Activated naive CD8-positive, alpha-beta T cell treated with anti-CD3 and anti-CD28 coated beads, Interleukin-2, amount 10 ng/mL, durations not matched to agents 7 days and 5 days (primary cell): ENCODE measurements at regions not wholly inside any gene's neighbourhood (a gene's known extent, or its start where the extent isn't known, plus 50 kb on each side); places are given as distances from the start of the nearest gene placed in this dataset.

Source experiments
- ATAC-seq: fragments of 150-1000 bp; cut with Tn5 transposase; one replicate; pipeline ENCODE4 v1.10.0; 2021; ENCODE audit warnings: low read depth, moderate library complexity
- POLR2A ChIA-PET: fragments of 350-600 bp; sonication (Branson Sonifier 250); formaldehyde crosslinking; loops from one replicate; lab custom pipeline; 2021; ENCODE audit warnings: antibody characterized with exemption; lab: Charles Lee
- DNase-seq: peaks from one replicate; pipeline ENCODE4 v3.0.0; 2021
- H3K27ac Mint-ChIP-seq: one replicate; pipeline ENCODE4 v1.8.0; 2022; ENCODE audit warnings: mild to moderate bottlenecking, mixed read lengths
- H3K27me3 Mint-ChIP-seq: one replicate; pipeline ENCODE4 v1.8.0; 2022; ENCODE audit warnings: mild to moderate bottlenecking, moderate library complexity, mixed read lengths
- H3K36me3 Mint-ChIP-seq: one replicate; pipeline ENCODE4 v1.8.0; 2021; ENCODE audit warnings: mild to moderate bottlenecking, mixed read lengths
- H3K4me1 Mint-ChIP-seq: one replicate; pipeline ENCODE4 v1.8.0; 2021; ENCODE audit warnings: mixed read lengths
- H3K4me3 Mint-ChIP-seq: one replicate; pipeline ENCODE4 v1.8.0; 2022; ENCODE audit warnings: mild to moderate bottlenecking, moderate library complexity, mixed read lengths
- H3K9me3 Mint-ChIP-seq: one replicate; pipeline ENCODE4 v1.8.0; 2021; ENCODE audit warnings: mixed read lengths

- Mint-ChIP-seq H3K27ac (no peak overlapping the region), H3K36me3 (no peaks in the 10 kb centered on the region), H3K27me3 (no peaks in the 10 kb centered on the region), H3K4me1 (no peaks in the 10 kb centered on the region), H3K4me3 (no peak overlapping the region), H3K9me3 (no peaks in the 10 kb centered on the region)
- DNase-seq (no peak), ATAC-seq (no peak)
- POLR2A ChIA-PET, result no interaction called here
Observed at GRCh38 chr9:27853529-27853928, 280.2 kb upstream of the C9orf72 start.

DNA sequence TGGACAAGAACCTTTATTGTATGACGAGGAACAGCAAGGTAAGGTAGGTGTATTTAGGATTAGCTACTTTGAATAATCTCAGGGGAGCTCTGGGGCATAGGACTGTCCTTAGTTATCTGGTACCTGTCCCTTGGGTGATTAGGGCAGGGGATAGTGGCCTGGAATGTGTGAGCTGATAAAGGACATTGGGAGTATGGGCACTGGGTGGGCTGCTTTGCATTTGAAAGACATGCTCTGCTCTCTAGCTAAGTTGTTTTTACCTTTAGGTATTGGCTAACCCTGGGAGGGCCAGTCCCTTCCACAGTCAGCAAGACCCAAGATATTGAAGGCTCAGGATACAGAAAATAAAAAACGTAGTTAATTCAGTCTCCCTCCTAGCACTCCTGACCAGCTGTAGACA lies 282.8 kb upstream of the C9orf72 start:
- DNase-seq (no peak), ATAC-seq (no peak)
- Mint-ChIP-seq H3K27me3 (no peaks in the 10 kb centered on the region), H3K4me3 (no peak overlapping the region), H3K36me3 (no peaks in the 10 kb centered on the region), H3K4me1 (no peaks in the 10 kb centered on the region), H3K27ac (no peak overlapping the region), H3K9me3 (no peaks in the 10 kb centered on the region)
- POLR2A ChIA-PET, result no interaction called here

GRCh38 chr9:27856748-27857147 lies 283.5 kb upstream of the C9orf72 start:
- H3K27ac Mint-ChIP-seq, result no peak overlapping the region
- H3K27me3 Mint-ChIP-seq, result no peaks in the 10 kb centered on the region
- ATAC-seq (no peak), DNase-seq (no peak)
- no peaks in the 10 kb centered on the region for H3K4me1 Mint-ChIP-seq
- H3K9me3 Mint-ChIP-seq, result no peaks in the 10 kb centered on the region
- H3K36me3 Mint-ChIP-seq, result no peaks in the 10 kb centered on the region
- POLR2A ChIA-PET, result no interaction called here
- H3K4me3 Mint-ChIP-seq, result no peak overlapping the region

GRCh38 chr9:27861887-27862286 lies 288.6 kb upstream of the C9orf72 start:
- H3K27ac Mint-ChIP-seq, result no peak overlapping the region
- H3K9me3 Mint-ChIP-seq, result no peaks in the 10 kb centered on the region
- POLR2A ChIA-PET, result no interaction called here
- DNase-seq, result no peak
- H3K36me3 Mint-ChIP-seq, result no peaks in the 10 kb centered on the region
- no peak for ATAC-seq
- no peaks in the 10 kb centered on the region for H3K4me1 Mint-ChIP-seq
- peaks cover 3% of the 10 kb centered on the region for H3K27me3 Mint-ChIP-seq
- no peak overlapping the region for H3K4me3 Mint-ChIP-seq

- Mint-ChIP-seq H3K9me3 (no peaks in the 10 kb centered on the region), H3K27ac (no peak overlapping the region), H3K36me3 (no peaks in the 10 kb centered on the region), H3K4me3 (no peak overlapping the region), H3K4me1 (no peaks in the 10 kb centered on the region), H3K27me3 (peaks cover 3% of the 10 kb centered on the region)
- DNase-seq, result no peak
- no peak for ATAC-seq
- POLR2A ChIA-PET, result no interaction called here
Observed at GRCh38 chr9:27864644-27865438, 291.6 kb upstream of the C9orf72 start.

DNA sequence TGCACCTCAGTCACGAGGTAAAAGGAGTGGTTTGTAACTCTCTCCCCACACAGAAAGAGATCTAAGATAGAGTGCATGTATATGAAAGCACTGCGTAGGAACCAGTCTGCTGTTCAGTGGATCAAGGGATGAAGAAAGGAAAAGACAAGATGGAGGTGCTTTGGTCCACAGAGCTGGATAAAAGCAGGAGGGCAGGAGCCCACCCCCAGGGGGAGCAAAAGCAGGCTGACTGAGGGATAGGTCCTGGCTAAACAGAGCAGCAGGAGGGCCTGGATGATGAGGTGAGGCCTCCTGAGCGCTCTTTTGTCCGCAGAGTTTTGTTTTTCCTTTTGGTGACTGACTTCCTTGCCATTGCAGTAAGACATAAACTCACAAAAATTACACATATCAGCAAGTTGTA lies 293.5 kb upstream of the C9orf72 start:
- ATAC-seq (no peak), DNase-seq (no peak)
- no peaks in the 10 kb centered on the region for H3K36me3 Mint-ChIP-seq
- H3K27ac Mint-ChIP-seq, result no peak overlapping the region
- POLR2A ChIA-PET, result interaction anchor here (0.6 kb wide), 1 partner anchor 8 kb away, joined by 3 read pairs; no protein-coding TSS in a partner anchor
- peaks cover 3% of the 10 kb centered on the region for H3K27me3 Mint-ChIP-seq
- no peaks in the 10 kb centered on the region for H3K9me3 Mint-ChIP-seq
- H3K4me3 Mint-ChIP-seq, result no peak overlapping the region
- H3K4me1 Mint-ChIP-seq, result no peaks in the 10 kb centered on the region

DNA sequence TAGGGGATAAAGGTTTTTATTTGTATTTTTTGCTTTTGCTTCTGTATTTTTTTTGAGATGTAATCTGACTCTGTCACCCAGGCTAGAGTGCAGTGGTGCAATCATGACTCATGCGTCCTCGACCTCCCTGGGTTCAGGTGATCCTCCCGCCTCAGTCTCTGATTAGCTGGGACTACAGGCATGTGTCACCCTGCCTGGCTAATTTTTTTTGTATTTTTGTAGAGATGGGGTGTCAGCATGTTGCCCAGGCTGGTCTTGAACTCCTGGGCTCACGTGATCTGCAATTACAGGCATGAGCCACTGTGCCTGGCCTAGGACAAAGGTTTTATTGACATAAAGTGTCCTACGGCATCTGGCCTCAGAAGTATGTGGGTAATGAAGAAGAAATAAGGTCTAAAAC lies 297.1 kb upstream of the C9orf72 start:
- H3K27ac Mint-ChIP-seq, result no peak overlapping the region
- no peaks in the 10 kb centered on the region for H3K27me3 Mint-ChIP-seq
- H3K9me3 Mint-ChIP-seq, result no peaks in the 10 kb centered on the region
- no peak overlapping the region for H3K4me3 Mint-ChIP-seq
- POLR2A ChIA-PET, result no interaction called here
- DNase-seq (no peak), ATAC-seq (no peak)
- H3K36me3 Mint-ChIP-seq, result no peaks in the 10 kb centered on the region
- no peaks in the 10 kb centered on the region for H3K4me1 Mint-ChIP-seq

GRCh38 chr9:27880156-27880555 lies 306.9 kb upstream of the C9orf72 start:
- DNase-seq (no peak), ATAC-seq (no peak)
- H3K27ac Mint-ChIP-seq, result no peak overlapping the region
- POLR2A ChIA-PET, result interaction anchor here (0.7 kb wide), 1 partner anchor 16 kb away, joined by 4 read pairs; no protein-coding TSS in a partner anchor
- H3K4me1 Mint-ChIP-seq, result no peaks in the 10 kb centered on the region
- no peaks in the 10 kb centered on the region for H3K9me3 Mint-ChIP-seq
- peaks cover 5% of the 10 kb centered on the region for H3K27me3 Mint-ChIP-seq
- no peak overlapping the region for H3K4me3 Mint-ChIP-seq
- no peaks in the 10 kb centered on the region for H3K36me3 Mint-ChIP-seq

DNA sequence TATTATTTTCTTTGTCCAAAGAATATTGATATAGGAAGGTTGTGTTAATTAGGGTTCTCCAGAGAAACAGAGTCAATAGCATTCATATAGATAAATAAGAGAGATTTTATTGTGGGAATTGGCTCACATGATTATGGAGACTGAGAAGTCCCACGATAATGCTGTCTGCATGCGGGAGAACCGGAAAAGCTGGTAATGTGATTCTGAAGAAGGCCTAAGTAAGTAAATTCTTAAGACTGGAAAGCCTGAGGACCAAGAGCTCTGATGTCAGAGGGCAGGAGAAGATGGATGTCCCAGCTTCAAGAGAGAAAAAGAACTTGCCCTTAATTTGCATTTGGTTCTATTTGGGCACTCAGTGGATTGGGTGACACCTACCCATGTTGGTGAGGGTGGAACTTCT lies 307.4 kb upstream of the C9orf72 start:
- ATAC-seq (no peak), DNase-seq (no peak)
- no peaks in the 10 kb centered on the region for H3K9me3 Mint-ChIP-seq
- POLR2A ChIA-PET, result no interaction called here
- no peak overlapping the region for H3K27ac Mint-ChIP-seq
- peaks cover 5% of the 10 kb centered on the region for H3K27me3 Mint-ChIP-seq
- H3K36me3 Mint-ChIP-seq, result no peaks in the 10 kb centered on the region
- H3K4me3 Mint-ChIP-seq, result no peak overlapping the region
- H3K4me1 Mint-ChIP-seq, result no peaks in the 10 kb centered on the region

DNA sequence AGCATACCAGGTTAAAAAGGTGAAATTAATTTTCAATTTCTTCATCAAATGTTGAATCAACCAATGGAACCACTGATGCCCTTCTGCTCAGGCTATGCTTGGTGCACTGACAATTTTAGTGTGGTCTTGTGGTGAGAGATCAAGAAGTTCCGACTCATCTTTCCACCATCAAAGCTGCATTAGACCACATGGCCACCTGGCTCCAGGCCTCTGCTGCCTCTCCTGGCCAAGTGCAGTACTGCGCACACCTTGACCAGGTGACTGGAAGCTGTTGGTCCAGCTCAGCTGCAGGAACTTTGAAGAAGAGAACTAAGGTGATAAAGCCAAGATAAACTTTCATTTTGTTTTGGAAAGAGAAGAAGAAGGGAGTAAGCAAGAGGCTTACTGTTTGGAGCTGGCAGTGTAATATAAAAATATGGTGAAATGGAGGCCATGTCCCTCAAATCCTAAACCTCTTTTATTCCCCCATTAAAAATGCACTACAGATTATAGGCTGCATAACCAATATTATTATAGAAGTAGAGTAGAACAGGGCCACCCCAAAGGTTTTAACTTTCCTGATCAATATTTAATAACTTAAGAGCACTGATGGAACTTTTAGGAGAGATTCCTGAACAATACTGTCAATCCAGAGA lies 315.5 kb upstream of the C9orf72 start:
- Mint-ChIP-seq H3K9me3 (no peaks in the 10 kb centered on the region), H3K36me3 (no peaks in the 10 kb centered on the region), H3K27ac (no peak overlapping the region), H3K4me3 (no peak overlapping the region), H3K4me1 (peaks cover 2% of the 10 kb centered on the region), H3K27me3 (peaks cover 4% of the 10 kb centered on the region)
- POLR2A ChIA-PET, result no interaction called here
- peak; percentile 55 for DNase-seq
- no peak for ATAC-seq

DNA sequence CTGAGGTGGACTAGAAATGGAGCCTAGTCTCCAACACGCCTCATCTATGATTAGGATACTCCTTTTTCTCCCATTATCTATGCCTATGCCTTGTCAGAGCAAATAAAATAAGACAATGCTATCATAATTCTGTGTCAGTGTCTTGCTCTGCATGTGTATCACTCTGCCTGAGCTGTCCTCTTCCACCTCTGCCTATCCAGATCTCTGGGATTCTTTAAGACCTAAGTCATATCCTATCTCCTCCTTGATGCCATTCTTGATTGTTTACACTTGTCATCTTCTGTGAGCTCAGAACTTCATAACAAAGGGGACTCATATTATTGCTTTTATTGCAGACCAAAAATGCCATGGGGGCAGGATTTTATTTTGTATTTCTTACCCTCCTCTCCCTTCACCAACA lies 351.2 kb upstream of the C9orf72 start:
- POLR2A ChIA-PET, result no interaction called here
- Mint-ChIP-seq H3K4me3 (no peak overlapping the region), H3K27ac (no peak overlapping the region), H3K36me3 (no peaks in the 10 kb centered on the region), H3K27me3 (no peaks in the 10 kb centered on the region), H3K4me1 (no peaks in the 10 kb centered on the region), H3K9me3 (peaks cover 2% of the 10 kb centered on the region)
- ATAC-seq (no peak), DNase-seq (no peak)

DNA sequence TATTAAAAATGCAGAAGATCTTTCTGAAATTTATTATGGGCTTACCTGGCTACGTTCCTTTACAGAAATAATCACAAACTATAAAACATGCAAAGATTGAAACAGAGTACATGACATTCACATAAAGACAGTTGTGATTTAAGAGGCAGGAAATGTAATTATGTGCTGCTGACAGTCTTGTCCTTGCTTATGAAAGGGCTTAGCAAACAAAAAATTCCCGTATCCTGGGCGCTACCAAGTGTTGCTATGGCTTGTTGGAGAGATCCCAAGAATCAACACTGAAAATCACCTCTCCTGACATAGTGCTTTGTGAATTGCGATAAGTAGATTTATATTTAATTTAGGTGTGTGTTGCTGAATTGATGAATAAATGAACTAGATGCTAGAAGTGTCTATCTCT lies 352.5 kb upstream of the C9orf72 start:
- POLR2A ChIA-PET, result no interaction called here
- no peaks in the 10 kb centered on the region for H3K4me1 Mint-ChIP-seq
- no peak overlapping the region for H3K27ac Mint-ChIP-seq
- DNase-seq, result no peak
- H3K9me3 Mint-ChIP-seq, result no peaks in the 10 kb centered on the region
- no peaks in the 10 kb centered on the region for H3K27me3 Mint-ChIP-seq
- no peak overlapping the region for H3K4me3 Mint-ChIP-seq
- H3K36me3 Mint-ChIP-seq, result no peaks in the 10 kb centered on the region
- ATAC-seq, result no peak

DNA sequence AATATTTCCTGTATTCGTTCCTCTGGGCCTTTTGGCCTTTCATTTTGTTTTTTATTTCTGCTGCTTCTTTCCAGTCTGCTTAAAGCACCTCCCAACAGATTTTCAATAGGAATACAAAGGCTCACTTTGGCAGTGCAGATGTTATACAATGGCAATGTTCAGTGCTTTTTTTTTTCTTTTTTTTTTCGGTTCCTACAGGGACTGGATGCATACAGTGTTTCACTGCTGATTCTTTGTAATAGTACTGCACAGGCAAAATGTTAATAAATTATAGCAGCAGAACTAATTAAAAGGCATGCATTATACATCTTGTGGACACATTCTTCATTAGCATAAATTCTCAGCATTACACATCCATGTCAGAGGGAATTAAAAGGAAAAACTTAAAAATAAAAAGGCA lies 356.6 kb upstream of the C9orf72 start:
- Mint-ChIP-seq H3K27me3 (no peaks in the 10 kb centered on the region), H3K4me3 (no peak overlapping the region), H3K36me3 (no peaks in the 10 kb centered on the region), H3K27ac (no peak overlapping the region), H3K4me1 (no peaks in the 10 kb centered on the region), H3K9me3 (no peaks in the 10 kb centered on the region)
- POLR2A ChIA-PET, result no interaction called here
- no peak for DNase-seq
- ATAC-seq, result no peak
